Ishikawa (cell line): ENCODE measurements at regions not wholly inside any gene's neighbourhood (a gene's known extent, or its start where the extent isn't known, plus 50 kb on each side); places are given as distances from the start of the nearest gene placed in this dataset.

Experiments used
- CREB1 ChIP-seq: IDR thresholded peaks from 2 replicates; pipeline ENCODE4 v1.6.1; 2012; ENCODE audit warnings: low read depth
- RAD21 ChIP-seq: IDR thresholded peaks from 2 replicates; pipeline ENCODE4 v1.6.1; 2012; ENCODE audit warnings: low read depth
- YY1 ChIP-seq: IDR thresholded peaks from 2 replicates; pipeline ENCODE4 v1.6.1; 2012; ENCODE audit warnings: low read depth

DNA sequence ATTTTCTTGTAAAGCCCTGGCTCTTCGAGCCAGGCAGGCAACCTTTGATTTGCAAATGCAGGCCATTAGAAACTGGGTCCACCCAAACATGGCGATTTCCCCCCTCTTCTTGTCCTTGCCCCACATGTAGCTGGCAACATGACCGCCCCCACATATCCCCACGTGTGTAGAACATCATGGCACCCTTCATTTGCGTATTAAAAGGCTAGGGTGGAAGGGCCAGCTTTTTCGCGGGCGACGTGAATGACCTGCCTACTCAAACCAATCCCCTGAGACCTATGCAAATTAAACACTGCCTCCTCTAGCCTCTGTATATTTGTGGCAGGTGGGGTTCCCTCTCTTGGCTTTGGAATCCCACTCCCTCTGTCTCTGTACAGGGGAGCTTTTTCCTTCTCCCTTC, 107.0 kb upstream of the CLINT1 start:
- TF ChIP-seq RAD21 (no peak), YY1 (no peak), CREB1 (no peak)
